Testis (tissue), 2 donors: ENCODE measurements at regions not wholly inside any gene's neighbourhood (a gene's known extent, or its start where the extent isn't known, plus 50 kb on each side); places are given as distances from the start of the nearest gene placed in this dataset.

Source experiments
- DNase-seq: peaks from one replicate; pipeline ENCODE4 v3.0.0-alpha.2; 2019
- H3K27ac ChIP-seq, 2 donors: fragments of 200-600 bp; sonication (generic); one replicate each; pipeline ENCODE4 v1.5.1; 2019
- H3K27me3 ChIP-seq: fragments of 200-600 bp; sonication (generic); one replicate; pipeline ENCODE4 v1.5.1; 2019
- H3K36me3 ChIP-seq: fragments of 200-600 bp; sonication (generic); one replicate; pipeline ENCODE4 v1.5.1; 2017; ENCODE audit warnings: low read depth; ENCODE audit errors: missing control alignments
- H3K4me1 ChIP-seq: fragments of 200-600 bp; sonication (generic); one replicate; pipeline ENCODE4 v1.5.1; 2019
- H3K4me3 ChIP-seq, 2 donors: fragments of 200-600 bp; sonication (generic); one replicate each; pipeline ENCODE4 v1.5.1; 2017 to 2019
- H3K9me3 ChIP-seq: fragments of 200-600 bp; sonication (generic); one replicate; pipeline ENCODE4 v1.5.1; 2017
- POLR2A ChIP-seq: fragments of 450-650 bp; IDR thresholded peaks from one replicate; pipeline ENCODE4 v1.6.1; 2017; ENCODE audit warnings: antibody characterized with exemption, mild to moderate bottlenecking, moderate library complexity
- WGBS, 2 donors: methylation state at CpG; one replicate each; pipeline ENCODE4 v1.1.5; 2018; 5-methylcytosine and 5-hydroxymethylcytosine counted together
- intact Hi-C: fragments of 100-400 bp; cut with DNase I; formaldehyde crosslinking; loops from one replicate; pipeline ENCODE4 v1.15.1; 2023; ENCODE audit warnings: low total_unique reads
- TF ChIP-seq, protein P1 (sequence below), 3 experiments: fragments of 450-650 bp in 2 of 3; fragments of 200-600 bp in 1 of 3; sonication (generic) in 1 of 3; IDR thresholded peaks; one replicate each; pipeline ENCODE4 v1.5.1; 2016 to 2019; ENCODE audit warnings: antibody characterized with exemption in 3 of 3, mild to moderate bottlenecking in 2 of 3, moderate library complexity in 1 of 3

DNA sequence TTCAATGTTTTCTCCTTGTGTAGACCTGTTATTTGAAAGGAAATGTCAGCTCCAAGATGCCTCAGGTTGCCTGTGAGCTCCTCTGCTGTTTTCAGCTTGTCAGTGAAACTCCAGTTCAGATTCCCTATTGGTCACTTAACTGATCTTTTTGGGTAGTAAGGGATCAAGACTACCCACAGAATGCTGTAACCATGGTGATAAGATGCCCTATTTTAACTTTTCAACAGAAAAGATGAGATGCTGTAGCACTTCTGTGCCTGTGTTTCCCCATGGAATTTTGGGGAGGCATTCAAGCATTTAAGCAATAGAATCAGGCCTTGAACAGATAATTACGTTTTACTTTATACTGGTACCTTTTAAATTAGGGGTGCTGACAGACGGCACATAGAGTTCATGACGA, 106.6 kb upstream of the H2AZ1 start:
- H3K9me3 ChIP-seq: no peaks in the 10 kb centered on the region
- no peak overlapping the region for H3K27ac ChIP-seq
- no peaks in the 10 kb centered on the region for H3K36me3 ChIP-seq
- no peaks in the 10 kb centered on the region for H3K27me3 ChIP-seq
- DNase-seq: no peak
- TF ChIP-seq, protein P1, sequence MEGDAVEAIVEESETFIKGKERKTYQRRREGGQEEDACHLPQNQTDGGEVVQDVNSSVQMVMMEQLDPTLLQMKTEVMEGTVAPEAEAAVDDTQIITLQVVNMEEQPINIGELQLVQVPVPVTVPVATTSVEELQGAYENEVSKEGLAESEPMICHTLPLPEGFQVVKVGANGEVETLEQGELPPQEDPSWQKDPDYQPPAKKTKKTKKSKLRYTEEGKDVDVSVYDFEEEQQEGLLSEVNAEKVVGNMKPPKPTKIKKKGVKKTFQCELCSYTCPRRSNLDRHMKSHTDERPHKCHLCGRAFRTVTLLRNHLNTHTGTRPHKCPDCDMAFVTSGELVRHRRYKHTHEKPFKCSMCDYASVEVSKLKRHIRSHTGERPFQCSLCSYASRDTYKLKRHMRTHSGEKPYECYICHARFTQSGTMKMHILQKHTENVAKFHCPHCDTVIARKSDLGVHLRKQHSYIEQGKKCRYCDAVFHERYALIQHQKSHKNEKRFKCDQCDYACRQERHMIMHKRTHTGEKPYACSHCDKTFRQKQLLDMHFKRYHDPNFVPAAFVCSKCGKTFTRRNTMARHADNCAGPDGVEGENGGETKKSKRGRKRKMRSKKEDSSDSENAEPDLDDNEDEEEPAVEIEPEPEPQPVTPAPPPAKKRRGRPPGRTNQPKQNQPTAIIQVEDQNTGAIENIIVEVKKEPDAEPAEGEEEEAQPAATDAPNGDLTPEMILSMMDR (IDR thresholded peaks at IDR 0.05): no peak
- no peak for TF ChIP-seq POLR2A
- H3K4me1 ChIP-seq: no peaks in the 10 kb centered on the region
- intact Hi-C loops: no loop called here
- H3K4me3 ChIP-seq: no peak overlapping the region
- 80 to 85% methylated on average over 3 of the region's 3 CpGs for WGBS, 2 donors

DNA sequence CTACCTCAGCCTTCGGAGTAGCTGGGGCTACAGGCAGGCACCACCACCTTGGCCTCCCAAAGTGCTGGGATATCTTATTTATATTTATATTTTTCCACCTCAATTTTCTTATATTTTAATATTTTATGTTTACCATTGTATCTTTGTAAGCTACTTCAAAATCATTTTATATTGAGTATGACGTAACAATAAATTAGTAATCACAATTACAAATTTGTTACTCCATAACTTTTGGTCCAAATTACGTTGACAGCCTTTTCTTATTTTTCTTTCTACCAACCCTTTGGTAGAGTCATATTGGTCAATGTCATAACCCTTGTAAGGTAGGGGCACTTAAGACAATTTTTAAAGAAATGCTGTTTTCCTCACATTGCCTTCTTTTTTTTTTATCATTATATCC, 104.0 kb upstream of the H2AZ1 start:
- H3K27ac ChIP-seq: no peak overlapping the region
- H3K4me1 ChIP-seq: no peaks in the 10 kb centered on the region
- DNase-seq: no peak
- H3K36me3 ChIP-seq: no peaks in the 10 kb centered on the region
- no peak overlapping the region for H3K4me3 ChIP-seq
- no peaks in the 10 kb centered on the region for H3K27me3 ChIP-seq
- H3K9me3 ChIP-seq: no peaks in the 10 kb centered on the region
- 91 to 95% methylated on average over 3 of the region's 3 CpGs for WGBS, 2 donors
- TF ChIP-seq, protein P1 (IDR thresholded peaks at IDR 0.05): no peak
- no peak for TF ChIP-seq POLR2A
- intact Hi-C loops: no loop called here

DNA sequence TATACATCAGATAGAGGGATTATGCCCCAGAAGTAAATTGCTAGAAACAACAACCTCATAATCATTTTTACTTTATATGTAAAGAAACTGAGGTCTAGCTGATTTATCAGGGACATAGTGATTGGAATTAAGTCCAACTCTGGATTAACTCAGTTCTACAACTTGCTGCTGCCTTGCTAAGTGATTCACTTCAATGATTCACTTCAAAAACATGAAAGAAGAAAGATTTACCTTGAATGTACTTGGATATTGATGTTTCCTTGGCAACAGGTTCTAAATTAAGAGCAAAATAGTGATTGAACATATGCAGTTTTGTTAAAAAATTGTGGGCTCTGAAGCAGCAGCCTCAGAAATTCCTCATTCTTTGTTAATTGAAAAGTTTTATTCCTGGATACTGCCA, 99.8 kb upstream of the H2AZ1 start:
- Histone ChIP-seq H3K27me3 (no peaks in the 10 kb centered on the region), H3K4me3 (no peak overlapping the region), H3K36me3 (no peaks in the 10 kb centered on the region), H3K4me1 (no peaks in the 10 kb centered on the region), H3K27ac (no peak overlapping the region), H3K9me3 (no peaks in the 10 kb centered on the region)
- DNase-seq: no peak
- TF ChIP-seq, protein P1 (IDR thresholded peaks at IDR 0.05): no peak
- no peak for TF ChIP-seq POLR2A
- intact Hi-C loops: no loop called here

DNA sequence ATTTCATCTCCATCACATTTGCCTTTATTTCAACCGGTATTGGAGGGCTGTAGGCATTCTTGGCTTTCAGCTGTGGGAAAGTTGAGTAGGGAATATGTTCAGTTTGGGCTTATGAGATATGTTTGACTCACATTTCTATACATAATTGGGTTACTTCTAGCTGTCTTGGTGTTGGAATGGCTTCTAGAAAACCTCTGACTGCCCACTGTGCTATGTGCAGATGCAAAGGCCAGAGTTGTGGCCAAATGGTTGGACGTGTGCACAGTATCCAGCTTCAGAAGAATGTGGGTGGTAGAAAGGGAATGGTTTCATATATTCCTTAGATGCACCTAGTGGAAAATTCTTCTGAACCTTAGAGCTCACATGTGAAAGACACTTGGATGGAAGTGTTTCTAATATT, 92.6 kb upstream of the H2AZ1 start:
- DNase-seq: no peak
- no peaks in the 10 kb centered on the region for H3K9me3 ChIP-seq
- no peaks in the 10 kb centered on the region for H3K4me1 ChIP-seq
- no peak overlapping the region for H3K4me3 ChIP-seq
- no peak for TF ChIP-seq POLR2A
- TF ChIP-seq, protein P1 (IDR thresholded peaks at IDR 0.05): no peak
- no peaks in the 10 kb centered on the region for H3K27me3 ChIP-seq
- intact Hi-C loops: no loop called here
- no peaks in the 10 kb centered on the region for H3K36me3 ChIP-seq
- 57 to 63% methylated on average over 2 of the region's 2 CpGs for WGBS, 2 donors
- H3K27ac ChIP-seq: no peak overlapping the region

DNA sequence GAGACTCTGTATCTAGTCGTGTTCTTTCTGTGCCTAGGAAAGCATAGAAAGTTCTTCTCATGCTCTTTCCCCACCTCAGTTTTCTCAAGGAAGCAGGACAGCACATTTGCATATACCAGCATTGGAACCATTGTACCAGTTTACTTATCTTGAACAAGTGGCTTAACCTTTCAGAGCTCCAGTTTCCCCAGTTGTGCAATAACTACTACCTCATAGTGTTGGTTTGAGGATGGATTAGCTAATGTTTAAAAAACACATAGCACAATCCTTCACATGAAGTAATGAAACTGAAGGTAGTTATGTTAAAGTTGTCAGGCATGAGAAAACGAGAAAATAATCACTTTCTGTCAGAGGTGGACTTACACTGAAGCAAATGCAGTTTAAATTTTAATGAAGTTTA, 92.2 kb upstream of the H2AZ1 start:
- no peaks in the 10 kb centered on the region for H3K9me3 ChIP-seq
- DNase-seq: no peak
- no peaks in the 10 kb centered on the region for H3K36me3 ChIP-seq
- 66 to 69% methylated on average over 2 of the region's 2 CpGs for WGBS, 2 donors
- H3K4me1 ChIP-seq: no peaks in the 10 kb centered on the region
- H3K4me3 ChIP-seq: no peak overlapping the region
- TF ChIP-seq, protein P1 (IDR thresholded peaks at IDR 0.05): no peak
- no peak for TF ChIP-seq POLR2A
- H3K27ac ChIP-seq: no peak overlapping the region
- H3K27me3 ChIP-seq: no peaks in the 10 kb centered on the region
- intact Hi-C loops: no loop called here
